COLO829 (cell line): ENCODE measurements at regions not wholly inside any gene's neighbourhood (a gene's known extent, or its start where the extent isn't known, plus 50 kb on each side); places are given as distances from the start of the nearest gene placed in this dataset.
"Not testable (repeated sequence)": the region's sequence is repeated elsewhere in the genome, so short reads cannot be mapped to it uniquely, and the experiment has no call there.

Source experiments
- DNase-seq: peaks from one replicate; pipeline ENCODE4 v3.0.0; 2012; ENCODE audit warnings: low spot score

DNA sequence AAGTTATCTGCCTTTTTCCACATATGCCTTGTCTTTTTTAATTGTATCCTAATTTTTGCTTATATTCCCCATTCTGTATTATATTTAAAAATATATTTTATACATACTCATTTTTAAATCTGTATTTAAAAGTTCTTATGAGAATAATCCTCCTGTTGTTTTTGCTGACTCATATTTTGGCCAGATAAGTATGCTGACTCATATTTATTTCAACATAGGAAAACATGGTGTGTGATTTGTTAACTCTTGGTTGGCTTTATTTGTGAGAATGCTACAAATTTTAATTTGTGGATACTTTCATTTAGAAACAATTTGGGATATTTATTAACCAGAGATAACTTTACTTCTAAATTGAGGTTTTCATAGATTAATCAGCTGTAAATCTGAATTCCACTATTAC lies 587.7 kb downstream of the CPS1 start:
- DNase-seq, result no peak

DNA sequence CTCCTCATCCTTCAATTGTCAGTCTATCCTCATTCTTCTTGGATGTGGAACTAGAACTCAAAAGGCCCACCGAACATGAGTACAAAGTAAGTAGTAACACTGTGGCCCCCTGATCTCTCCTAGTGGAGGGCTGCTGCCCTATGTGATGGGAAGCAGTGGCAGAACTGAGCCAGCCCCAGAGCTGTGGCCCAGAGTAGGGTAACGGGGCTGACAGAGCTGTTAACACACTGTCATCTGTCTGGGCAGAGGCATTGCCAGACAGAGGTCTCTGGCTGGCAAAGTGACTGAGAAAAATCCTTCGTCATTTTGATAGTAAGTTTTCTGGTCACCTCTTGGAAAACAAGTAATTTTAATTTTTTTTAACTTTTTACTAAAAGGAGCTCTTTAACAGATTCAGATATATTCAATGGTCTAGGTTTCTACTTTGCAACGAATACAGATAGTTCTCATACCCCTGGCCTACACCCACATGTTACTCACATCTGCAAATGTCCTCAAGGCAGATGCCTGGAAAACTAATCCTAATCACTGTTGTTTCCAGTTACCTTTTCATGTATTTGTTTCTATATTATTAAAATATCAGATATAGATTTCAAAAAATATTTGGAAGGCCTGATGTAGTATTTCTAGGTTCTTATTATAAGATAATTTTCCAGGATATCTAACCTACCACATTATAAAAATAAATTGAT lies 588.7 kb downstream of the CPS1 start:
- no peak for DNase-seq

DNA sequence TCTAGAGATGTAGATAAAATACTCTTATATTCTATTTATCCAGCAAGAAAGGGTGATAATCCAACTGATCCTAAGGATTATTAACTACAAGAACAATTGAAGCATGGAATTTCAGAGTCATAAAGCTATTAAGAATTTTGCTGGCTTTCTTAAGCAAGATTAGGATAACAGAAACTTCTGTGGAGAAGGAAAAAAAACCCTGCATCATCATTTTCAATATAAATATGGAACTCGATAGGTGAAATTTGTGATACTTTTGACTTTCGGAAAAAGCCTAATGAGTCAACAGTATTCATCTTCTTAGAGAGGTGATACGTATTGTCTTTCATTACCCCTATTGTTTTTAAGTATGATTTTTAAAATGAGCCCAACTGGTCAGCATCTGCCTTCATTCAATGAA lies 593.3 kb downstream of the CPS1 start:
- no peak for DNase-seq

DNA sequence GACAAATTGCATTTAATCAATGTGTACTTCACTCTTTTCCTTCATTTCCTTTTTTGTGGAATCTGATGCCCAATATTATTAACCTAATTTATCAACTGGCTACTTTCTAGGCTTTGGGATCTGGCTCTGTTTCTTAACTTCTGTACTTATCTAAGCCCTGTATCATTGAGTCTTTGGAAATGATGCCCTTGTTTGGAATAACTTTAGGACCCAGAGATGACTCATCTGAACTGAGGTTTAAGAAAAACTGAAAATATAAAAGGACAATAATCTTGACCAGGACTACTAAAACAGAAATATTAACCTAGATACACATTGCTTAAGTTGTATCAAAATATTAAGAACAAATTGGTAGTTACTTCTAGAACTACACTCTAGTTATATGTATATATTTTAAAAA lies 600.8 kb downstream of the CPS1 start:
- no peak for DNase-seq

DNA sequence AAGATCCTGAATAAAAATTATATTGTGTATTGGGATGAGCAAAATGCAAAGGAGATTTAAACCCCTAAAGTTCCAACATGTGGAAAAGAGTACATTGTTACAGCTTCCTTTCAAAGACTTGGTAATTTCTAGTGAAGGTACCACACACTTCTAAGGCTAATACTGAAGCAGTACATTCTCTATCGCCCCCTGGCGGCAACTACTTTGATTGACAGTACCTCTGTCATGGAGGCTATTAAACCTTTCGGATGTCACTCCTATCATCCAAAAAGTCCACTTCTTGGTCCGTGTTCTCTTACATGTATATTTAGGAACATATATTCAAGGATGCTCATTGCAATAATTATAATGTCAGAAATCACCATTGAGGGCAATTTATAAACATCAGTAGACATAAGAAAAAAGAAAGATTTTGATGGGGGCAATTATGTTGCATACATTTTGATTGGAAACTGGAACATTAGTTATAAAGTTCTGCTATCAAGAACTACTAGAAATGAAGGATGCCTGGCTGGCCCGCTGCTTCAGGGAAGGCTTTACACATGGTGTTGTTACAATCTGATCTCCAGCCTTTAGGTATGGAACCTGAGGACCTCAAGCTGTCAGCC lies 601.6 kb downstream of the CPS1 start:
- peak; percentile 28 for DNase-seq

DNA sequence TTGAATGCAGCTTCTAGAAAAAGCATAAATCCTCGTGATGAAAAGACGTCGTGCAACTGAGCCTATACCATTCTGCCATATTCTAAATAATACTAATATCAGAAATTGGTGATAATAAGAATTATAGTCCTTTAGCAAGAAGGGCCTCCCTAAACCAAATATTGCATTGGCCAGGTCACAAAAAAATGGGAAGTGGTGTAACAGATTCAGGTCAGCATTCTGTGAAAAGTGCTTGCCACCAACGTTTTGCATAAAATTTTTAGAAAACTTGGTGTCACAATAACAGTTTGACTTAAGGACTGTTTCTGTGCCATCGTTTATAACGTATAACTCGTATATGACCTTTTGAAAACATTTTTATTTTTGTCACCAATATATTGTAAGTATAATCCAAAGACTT lies 603.6 kb downstream of the CPS1 start:
- DNase-seq, result no peak

DNA sequence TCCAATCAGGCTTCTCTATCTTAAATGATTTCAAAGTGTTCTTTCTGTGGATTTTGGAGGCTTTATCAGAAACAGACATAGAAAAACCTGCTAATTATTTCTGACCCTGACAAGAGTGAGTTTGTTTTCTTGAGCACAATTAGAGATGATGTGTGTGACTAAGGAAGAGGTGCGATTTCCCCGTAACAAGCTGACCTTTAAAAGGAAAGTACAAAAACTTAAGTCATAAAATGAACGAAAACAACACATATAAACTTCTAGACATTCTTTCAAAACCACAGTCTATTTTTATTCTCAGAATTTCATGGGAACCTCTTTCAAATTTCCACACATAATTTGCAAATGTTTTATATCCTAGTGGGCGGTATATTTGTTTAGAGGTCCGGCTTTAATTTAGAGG lies 604.8 kb downstream of the CPS1 start:
- no peak for DNase-seq

DNA sequence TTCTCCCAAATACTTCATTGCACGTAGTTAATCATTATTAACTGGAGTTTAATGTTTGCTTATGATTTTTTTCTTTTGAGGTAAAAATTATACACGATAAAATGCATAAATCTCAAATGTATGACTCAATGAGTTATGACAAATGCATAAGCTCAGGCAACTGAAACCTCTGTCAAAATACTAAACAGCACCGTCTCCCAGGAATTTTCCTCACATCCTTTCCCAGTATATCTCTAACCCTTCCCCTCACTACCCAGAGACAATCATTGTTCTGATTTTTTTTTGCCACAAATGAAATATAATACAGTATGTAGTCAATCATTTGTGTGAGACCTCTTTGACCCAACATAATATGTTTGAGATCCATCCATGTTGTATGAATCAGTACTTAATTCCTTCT lies 606.5 kb downstream of the CPS1 start:
- no peak for DNase-seq

DNA sequence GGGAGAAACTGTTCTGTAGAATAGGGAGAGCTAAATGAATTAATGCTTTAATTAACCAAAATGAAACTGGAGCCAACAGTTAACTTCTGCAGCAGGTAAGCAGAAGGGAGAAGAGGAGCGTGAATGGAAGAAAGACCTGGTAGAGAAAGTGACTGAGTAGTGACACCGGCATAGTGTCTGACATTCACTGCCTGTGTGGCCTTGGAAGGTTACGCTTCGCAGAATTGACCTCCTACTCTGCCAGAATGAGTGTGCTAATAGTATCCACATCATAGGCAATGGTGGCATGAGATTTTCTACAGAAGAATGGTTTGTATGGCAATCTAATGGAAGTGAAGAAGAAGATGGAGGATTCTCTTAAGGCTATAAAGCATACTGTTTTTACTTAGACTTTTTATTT lies 614.4 kb downstream of the CPS1 start:
- no peak for DNase-seq

DNA sequence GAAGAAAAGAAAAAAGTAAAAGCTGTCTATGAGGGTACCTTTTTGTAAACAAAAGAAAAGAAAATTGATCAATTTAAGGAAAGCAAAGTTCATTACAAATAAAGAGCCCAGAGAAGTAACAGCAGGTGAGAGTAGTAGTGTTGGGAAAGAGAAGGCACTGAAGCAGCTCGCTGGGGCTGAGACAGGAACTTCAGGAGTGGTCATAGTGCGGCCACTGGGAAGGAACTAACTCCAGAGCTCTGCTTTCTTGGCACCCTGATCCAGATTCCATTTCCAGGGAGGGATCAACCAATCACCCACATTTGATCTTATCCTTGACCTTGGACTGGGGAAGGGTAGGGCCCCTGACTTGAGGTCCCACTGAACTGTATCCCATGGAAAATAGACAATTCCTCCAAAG lies 617.6 kb downstream of the CPS1 start:
- no peak for DNase-seq

DNA sequence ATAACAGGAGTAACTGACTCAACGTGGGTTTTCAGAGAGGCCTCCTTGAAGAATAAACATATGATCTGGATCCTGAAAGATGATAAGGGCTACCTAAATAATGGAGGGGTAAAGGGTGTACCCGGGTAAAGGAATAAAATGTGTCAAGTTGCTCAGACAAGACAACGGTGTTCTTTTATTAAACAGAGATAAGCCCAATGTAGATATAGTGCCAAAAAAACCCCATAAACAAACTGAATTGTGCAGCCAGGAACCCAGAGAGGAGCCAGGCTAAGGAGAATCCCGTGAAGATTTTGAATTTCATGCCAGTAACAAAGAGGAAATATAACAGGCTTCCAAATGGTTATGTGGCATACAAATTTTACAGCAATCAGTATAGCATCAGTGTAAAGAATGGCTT lies 618.2 kb downstream of the CPS1 start:
- DNase-seq, result no peak

DNA sequence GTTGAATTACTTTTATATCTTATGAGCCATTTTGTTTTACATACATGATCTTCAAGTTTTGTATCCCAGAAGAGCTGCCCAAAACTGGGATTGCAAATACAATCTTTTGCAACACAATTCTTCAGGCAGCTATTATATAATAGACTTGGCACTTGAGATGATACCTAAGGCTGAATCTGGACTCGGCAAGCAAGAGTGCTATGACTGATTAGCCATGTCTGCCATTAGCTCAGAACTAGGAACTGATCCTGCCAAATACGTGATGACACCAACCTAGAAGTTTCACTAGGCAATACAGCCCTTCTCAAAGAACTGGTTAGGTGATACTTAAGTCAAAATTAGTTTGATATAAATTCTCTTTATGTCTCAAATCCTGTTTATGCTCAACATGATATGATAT lies 619.6 kb downstream of the CPS1 start:
- no peak for DNase-seq

DNA sequence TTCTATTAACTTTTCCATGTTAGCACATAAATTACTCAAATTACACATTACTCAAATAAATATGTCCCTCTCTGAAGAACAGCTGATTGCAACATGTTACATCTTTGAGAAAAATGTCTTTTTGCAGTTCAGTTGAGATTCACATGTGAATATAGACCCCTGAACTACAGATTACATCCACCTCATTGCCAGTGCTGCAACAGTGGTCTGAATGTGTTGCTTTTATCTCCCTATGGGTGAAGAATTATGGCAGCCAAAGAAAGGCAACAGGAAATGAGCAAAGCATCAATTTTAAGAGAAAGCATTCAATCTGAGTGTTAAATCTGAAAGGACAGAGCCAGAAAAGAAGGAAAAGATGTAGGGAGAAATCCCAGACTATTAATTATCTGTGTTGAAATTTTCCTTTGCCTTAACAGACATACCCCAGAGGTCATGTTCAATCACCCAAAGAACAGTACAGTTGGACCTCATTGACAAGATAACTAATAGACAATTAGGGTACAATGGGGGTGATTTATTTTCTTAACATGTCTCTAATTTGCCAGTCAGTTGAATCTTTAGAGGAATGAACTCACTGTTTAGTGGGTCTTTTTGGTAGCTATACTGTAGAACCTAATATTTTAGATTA lies 620.2 kb downstream of the CPS1 start:
- no peak for DNase-seq

DNA sequence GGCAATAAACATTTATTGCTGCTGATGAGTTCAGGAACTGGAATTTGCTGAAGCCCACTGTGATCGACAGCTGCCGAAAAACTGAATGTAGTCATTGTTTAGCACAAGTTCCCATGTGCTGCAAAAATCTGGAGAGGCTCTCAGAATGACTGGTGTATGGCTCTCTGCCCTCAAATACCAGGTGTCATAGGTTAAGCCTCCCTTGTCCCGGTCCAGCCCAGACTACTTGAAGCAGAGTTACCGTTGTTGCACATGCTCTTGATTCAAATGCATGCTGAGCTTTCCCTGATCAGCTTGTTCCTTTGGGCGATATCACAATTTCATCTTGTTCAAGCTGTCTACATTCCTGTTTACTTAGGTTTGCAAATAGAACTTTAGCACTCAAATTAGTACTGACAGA lies 625.2 kb downstream of the CPS1 start:
- peak; percentile 45 for DNase-seq

DNA sequence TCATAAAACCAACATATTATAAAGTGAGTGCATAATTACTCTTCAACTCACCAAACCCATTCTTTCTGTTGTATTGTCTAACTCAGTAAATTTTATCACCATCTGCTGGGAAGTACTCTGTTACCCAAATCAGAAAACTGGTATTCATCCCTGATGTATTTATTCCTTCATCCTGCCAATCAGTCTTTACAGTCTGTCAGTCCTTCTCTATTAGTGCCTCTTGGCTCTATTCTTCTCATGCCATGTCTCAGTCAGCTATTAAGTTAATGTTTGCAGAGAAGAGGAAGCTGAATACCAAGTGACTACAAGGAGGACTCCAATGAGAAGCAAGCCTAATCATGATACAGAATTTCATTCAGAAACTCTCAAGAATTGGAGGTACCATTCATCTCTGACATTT lies 631.2 kb downstream of the CPS1 start:
- no peak for DNase-seq

DNA sequence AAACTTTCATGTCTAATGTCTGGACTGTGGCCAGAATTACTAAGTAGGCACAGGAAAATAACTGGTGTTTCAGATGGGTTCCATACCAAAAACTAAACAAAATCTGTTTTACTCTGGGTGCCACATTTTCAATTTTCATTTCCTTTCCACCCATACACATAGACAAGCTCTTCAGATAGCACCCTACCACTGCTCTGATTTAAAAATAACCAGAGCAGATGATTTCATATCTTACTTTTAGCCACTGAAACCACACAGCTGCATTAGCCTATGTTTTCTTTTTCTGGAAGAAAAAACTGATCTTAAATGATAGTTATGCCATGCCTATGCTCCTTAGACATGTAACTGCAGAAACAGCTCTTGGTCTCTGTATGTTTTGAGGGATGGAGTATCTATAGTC lies 647.6 kb downstream of the CPS1 start:
- no peak for DNase-seq

DNA sequence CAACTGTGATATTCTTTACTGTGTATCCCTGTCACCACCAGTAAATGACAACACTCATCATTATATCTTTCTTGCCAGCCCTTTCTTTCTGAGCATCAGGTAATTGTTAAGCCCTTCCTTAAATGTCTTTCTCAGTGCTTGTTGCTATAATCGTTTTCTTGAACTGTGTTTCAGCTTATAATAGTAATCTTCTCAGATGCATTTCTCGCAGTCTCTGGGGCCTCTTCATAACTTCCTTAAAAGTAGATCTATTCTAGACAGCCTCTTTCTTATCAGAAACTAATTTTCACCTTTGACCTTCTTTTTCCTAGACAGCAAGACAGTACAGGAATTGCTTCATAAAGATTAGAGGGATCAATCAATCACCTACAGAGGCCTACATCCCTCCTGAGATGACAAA lies 648.1 kb downstream of the CPS1 start:
- no peak for DNase-seq

DNA sequence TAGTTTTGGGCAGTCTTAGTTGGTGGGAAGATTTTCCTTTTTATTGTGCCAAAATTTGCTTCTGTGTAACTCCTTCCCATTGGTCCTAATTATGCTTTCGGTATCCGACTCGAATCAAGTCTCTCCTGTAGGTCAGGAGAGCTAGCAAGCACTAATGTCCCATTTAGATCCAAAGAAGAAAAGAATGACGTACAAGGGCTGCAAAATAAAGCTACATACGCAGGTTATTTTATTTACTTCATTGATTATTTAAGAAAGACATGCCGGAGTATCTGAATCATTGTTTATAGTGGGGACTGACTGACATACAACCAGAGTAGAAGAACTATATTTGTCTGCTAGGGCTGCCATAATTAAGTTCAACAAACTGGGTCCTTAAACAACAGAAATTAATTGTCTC lies 648.5 kb downstream of the CPS1 start:
- no peak for DNase-seq

DNA sequence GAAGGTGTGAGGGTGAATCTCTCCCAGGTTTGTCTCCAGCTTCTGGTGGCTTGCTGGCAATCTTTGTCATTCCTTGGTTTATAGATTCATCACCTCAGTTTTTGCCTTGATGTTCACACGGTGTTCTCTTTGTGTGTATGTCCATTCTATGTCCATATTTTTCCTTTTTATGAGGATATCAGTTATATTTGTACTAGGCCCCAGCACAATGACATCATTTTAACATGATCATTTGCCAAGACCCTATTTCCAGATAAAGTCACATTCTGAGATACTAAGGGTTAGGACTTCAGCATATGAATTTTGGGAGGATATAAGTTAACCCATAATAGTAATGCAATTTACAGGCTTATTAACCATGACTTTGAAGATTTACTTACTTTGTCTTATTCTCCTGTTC lies 649.0 kb downstream of the CPS1 start:
- no peak for DNase-seq

DNA sequence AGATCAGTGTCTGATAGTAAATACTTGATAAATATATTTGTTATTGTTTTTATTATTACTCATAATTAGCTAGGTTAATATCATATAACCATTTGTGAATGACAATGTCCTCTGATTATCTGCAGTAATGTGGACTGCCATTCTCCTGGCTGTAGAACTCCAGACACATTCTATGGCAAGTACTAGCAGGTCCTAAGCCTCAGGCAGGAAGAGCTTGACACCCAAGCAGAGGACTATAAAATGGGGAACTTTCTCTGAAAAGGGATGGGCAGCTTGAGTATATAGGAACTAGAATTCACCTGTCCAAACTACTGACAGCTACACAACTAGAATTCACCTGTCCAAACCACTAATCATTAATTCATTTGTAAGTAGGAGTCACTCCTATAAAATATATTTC lies 649.4 kb downstream of the CPS1 start:
- DNase-seq, result no peak

DNA sequence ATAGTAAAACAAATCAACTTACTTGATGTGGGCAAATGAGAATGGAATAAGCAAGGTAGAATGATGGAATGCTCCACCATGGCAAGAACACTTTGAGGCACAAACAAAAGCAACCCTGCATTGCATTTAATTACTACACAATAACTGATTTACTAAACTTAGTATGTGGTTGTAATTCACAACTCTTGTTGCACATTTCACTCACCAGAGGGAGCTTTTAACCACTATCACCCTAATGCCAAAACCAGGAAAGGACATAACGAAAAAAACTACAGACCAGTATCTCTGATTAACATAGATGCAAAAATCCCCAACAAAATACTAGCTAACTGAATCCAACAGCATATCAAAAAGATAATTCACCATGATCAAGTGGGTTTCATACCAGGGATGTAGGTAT lies 659.8 kb downstream of the CPS1 start:
- no peak for DNase-seq

DNA sequence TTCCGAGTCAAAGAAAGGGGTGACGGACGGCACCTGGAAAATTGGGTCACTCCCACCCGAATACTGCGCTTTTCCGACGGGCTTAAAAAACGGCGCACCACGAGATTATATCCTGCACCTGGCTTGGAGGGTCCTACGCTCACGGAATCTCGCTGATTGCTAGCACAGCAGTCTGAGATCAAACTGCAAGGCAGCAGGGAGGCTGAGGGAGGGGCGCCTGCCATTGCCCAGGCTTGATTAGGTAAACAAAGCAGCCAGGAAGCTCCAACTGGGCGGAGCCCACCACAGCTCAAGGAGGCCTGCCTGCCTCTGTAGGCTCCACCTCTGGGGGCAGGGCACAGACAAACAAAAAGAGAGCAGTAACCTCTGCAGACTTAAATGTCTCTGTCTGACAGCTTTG lies 663.1 kb downstream of the CPS1 start:
- not testable (repeated sequence) for DNase-seq

DNA sequence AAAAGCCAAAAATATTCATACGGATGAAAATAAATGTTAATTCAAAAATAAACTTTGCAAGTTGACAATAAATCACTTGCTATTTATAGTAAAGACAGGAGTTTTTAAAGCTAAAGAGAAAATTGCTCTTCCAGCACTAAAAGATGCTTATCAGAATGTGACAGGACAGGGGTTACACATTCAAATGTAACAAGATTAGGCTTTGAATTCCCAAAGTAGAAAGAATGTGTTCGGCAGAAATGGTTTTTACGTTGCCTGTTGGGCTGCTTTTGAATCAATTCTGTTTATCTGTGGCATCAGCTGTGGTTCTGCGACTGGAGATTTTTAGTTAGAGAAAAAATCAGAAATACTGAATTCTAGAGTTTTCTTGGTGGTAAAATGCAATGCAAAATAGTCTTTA lies 669.4 kb downstream of the CPS1 start:
- DNase-seq, result no peak

DNA sequence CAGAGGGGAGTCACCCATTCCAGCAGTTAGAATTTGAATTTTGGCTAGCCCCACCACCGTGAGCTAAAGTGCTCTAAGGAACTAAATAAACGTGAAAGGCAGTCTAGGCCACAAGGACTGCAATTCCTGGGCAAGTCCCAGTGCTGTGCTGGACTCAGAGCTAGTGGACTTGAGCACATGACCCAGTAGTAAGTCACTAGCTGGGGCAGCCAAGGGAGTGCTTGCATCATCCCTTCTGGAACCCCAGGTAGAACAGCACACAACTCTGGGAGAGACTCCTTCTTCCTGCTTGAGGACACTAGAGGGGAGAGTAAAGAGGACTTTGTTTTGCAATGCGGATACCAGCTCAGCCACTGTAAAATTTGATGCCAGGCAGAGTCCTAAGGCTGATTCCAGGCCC lies 672.2 kb downstream of the CPS1 start:
- DNase-seq, result no peak
